ENCODE measurements at regions not wholly inside any gene's neighbourhood (a gene's known extent, or its start where the extent isn't known, plus 50 kb on each side); places are given as distances from the start of the nearest gene placed in this dataset.

DNA sequence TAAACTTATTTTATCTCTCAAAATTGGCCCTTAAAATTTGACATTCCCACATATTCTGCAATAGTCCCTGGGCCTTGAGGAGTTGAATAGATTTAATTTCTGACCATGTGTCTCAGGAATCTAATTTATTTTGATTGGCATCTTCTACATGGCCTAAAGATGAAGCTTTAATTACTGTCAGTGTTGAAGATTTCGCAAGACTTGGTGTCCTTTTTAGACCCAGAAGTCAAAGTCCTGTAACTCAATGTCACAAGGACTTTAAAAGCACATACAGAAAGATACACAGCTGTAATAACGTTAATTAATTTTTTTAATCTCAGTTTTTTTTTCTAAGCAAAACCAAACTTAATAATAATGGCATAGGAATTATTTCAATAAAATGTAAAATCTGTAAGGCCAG is 163.9 kb downstream of the SUCNR1 start:
- no peak overlapping the region for H3K4me3 ChIP-seq (ENCODE audit: low read length)
- no peak for DNase-seq (ENCODE audit: low read depth)
- TF ChIP-seq, protein P1, sequence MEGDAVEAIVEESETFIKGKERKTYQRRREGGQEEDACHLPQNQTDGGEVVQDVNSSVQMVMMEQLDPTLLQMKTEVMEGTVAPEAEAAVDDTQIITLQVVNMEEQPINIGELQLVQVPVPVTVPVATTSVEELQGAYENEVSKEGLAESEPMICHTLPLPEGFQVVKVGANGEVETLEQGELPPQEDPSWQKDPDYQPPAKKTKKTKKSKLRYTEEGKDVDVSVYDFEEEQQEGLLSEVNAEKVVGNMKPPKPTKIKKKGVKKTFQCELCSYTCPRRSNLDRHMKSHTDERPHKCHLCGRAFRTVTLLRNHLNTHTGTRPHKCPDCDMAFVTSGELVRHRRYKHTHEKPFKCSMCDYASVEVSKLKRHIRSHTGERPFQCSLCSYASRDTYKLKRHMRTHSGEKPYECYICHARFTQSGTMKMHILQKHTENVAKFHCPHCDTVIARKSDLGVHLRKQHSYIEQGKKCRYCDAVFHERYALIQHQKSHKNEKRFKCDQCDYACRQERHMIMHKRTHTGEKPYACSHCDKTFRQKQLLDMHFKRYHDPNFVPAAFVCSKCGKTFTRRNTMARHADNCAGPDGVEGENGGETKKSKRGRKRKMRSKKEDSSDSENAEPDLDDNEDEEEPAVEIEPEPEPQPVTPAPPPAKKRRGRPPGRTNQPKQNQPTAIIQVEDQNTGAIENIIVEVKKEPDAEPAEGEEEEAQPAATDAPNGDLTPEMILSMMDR (IDR thresholded peaks at IDR 0.05; ENCODE audit: insufficient read depth, low read depth, low read length, missing control alignments) = no peak

- no peak for DNase-seq (ENCODE audit: low read depth)
- TF ChIP-seq, protein P1 (IDR thresholded peaks at IDR 0.05; ENCODE audit: insufficient read depth, low read depth, low read length, missing control alignments) = no peak
- H3K4me3 ChIP-seq (ENCODE audit: low read length) = no peak overlapping the region
These were observed 164.5 kb downstream of the SUCNR1 start for GRCh38 chr3:152037953-152038352.

- TF ChIP-seq, protein P1 (IDR thresholded peaks at IDR 0.05; ENCODE audit: insufficient read depth, low read depth, low read length, missing control alignments) = no peak
- no peak overlapping the region for H3K4me3 ChIP-seq (ENCODE audit: low read length)
- no peak for DNase-seq (ENCODE audit: low read depth)
These were observed 165.0 kb downstream of the SUCNR1 start for GRCh38 chr3:152038490-152038889.

DNA sequence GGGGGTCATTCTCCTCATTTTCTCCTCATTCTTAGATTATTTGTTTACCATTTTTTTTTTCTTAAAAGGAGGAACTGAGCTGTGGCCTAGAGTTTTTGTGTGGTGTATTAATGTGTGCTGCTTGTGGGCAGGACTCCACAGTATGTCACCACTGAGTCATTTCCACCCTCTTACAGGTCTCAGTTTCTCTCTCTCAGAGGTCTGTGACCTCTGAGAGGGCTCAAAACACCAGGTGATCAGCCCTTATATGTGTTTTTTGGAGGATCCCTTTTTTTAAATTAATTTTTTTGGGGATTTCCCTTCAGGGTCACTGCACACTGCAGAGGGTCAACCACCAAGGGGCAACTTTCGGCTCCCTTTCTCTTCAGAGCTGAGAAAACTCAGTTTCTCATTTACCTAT is 166.4 kb downstream of the SUCNR1 start:
- TF ChIP-seq, protein P1 (IDR thresholded peaks at IDR 0.05; ENCODE audit: insufficient read depth, low read depth, low read length, missing control alignments) = no peak
- DNase-seq (ENCODE audit: low read depth) = no peak
- no peak overlapping the region for H3K4me3 ChIP-seq (ENCODE audit: low read length)

- DNase-seq (ENCODE audit: low read depth) = no peak
- TF ChIP-seq, protein P1 (IDR thresholded peaks at IDR 0.05; ENCODE audit: insufficient read depth, low read depth, low read length, missing control alignments) = no peak
- H3K4me3 ChIP-seq (ENCODE audit: low read length) = no peak overlapping the region
These were observed 166.9 kb downstream of the SUCNR1 start for GRCh38 chr3:152040319-152040718.

DNA sequence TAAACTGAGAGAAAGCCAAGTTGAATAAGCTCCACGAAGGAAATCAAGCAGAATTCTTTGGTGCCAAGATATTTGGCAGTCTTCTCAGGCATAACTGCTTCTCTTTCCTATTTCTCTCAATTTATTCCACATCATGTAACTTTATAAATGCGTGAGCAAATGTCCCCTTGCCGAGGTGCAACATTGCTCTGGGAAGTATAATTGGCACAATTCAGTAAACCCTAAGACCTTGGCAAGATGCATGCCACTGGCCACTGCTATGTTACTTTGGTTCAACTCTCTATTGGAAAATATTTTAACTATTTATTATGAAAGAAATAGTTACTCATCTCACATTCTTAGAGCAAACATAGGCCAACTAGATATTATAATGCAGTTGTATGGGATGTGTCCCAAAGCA is 170.2 kb downstream of the SUCNR1 start:
- no peak overlapping the region for H3K4me3 ChIP-seq (ENCODE audit: low read length)
- DNase-seq (ENCODE audit: low read depth) = no peak
- TF ChIP-seq, protein P1 (IDR thresholded peaks at IDR 0.05; ENCODE audit: insufficient read depth, low read depth, low read length, missing control alignments) = no peak

DNA sequence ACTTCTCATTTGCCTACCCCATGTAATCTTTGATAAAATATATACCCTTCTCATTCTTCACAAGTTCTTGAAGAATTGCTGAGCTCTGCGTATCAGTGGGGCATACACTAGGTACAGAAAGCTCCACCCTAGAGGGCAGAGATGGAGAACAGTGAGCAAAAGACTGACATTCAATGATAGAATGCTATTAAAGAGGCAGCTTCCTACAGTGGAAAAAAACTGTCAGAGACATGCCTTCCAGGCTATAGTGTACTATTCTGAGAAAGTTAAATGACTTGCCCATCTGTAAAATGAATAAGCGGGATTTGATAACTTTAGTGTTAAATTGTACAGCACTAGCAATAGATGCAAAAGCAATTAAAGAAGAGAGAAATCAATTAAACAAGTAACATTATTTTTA is 172.8 kb downstream of the SUCNR1 start:
- no peak overlapping the region for H3K4me3 ChIP-seq (ENCODE audit: low read length)
- TF ChIP-seq, protein P1 (IDR thresholded peaks at IDR 0.05; ENCODE audit: insufficient read depth, low read depth, low read length, missing control alignments) = no peak
- DNase-seq (ENCODE audit: low read depth) = no peak

All from epithelial cell of esophagus (primary cell).